Neuronal stem cell (in vitro differentiated cells): ENCODE measurements at regions not wholly inside any gene's neighbourhood (a gene's known extent, or its start where the extent isn't known, plus 50 kb on each side); places are given as distances from the start of the nearest gene placed in this dataset.
A peak's percentile ranks its signal among the peaks of the same experiment; 100 is the strongest.

Experiments used
- DNase-seq: peaks from one replicate; pipeline ENCODE4 v3.0.0-alpha.2; 2013; ENCODE audit warnings: low spot score
- H2AFZ ChIP-seq: one replicate; pipeline ENCODE4 v1.6.1; 2013; ENCODE audit warnings: mild to moderate bottlenecking, low read length, inconsistent platforms
- H2AK5ac ChIP-seq: 2 replicates; pipeline ENCODE4 v1.6.1; 2013; ENCODE audit warnings: low read depth, mild to moderate bottlenecking, inconsistent platforms, low read length, moderate library complexity, mixed read lengths
- H2BK120ac ChIP-seq: 2 replicates; pipeline ENCODE4 v1.6.1; 2013; ENCODE audit warnings: low read depth, mild to moderate bottlenecking, inconsistent platforms, low read length, moderate library complexity, mixed read lengths
- H2BK12ac ChIP-seq: one replicate; pipeline ENCODE4 v1.6.1; 2013; ENCODE audit warnings: low read length, inconsistent platforms
- H2BK15ac ChIP-seq: 2 replicates; pipeline ENCODE4 v1.6.1; 2013; ENCODE audit warnings: mild to moderate bottlenecking, low read length, inconsistent platforms, mixed read lengths
- H2BK5ac ChIP-seq: one replicate; pipeline ENCODE4 v1.6.1; 2013; ENCODE audit warnings: inconsistent platforms, mild to moderate bottlenecking, low read length, moderate library complexity
- H3K14ac ChIP-seq: one replicate; pipeline ENCODE4 v1.6.1; 2013; ENCODE audit warnings: low read length, inconsistent platforms
- H3K18ac ChIP-seq: 2 replicates; pipeline ENCODE4 v1.6.1; 2013; ENCODE audit warnings: low read length, inconsistent platforms
- H3K23ac ChIP-seq: 2 replicates; pipeline ENCODE4 v1.6.1; 2013; ENCODE audit warnings: low read depth, mild to moderate bottlenecking, mixed read lengths, low read length, inconsistent platforms; ENCODE audit not compliant: poor library complexity
- H3K27ac ChIP-seq: replicated peaks from 3 replicates; pipeline ENCODE4 v1.5.1; 2013; ENCODE audit warnings: low read length, inconsistent platforms
- H3K27me3 ChIP-seq, 3 experiments: 2 replicates each; pipeline ENCODE4 v1.6.1; 2013; ENCODE audit warnings: low read length in 3 of 3, mild to moderate bottlenecking in 2 of 3, inconsistent platforms in 1 of 3, low read depth in 1 of 3, mixed read lengths in 1 of 3, moderate library complexity in 1 of 3; ENCODE audit not compliant: control insufficient read depth in 3 of 3, insufficient read depth in 3 of 3
- H3K36me3 ChIP-seq, 2 donors: replicated peaks in 1 of 2; 2 replicates each; pipeline ENCODE4 v1.6.1; 2013; ENCODE audit warnings: low read length in 2 of 2; ENCODE audit not compliant: control insufficient read depth in 2 of 2, insufficient read depth in 2 of 2
- H3K4ac ChIP-seq: 2 replicates; pipeline ENCODE4 v1.6.1; 2013; ENCODE audit warnings: inconsistent platforms, mild to moderate bottlenecking, low read length, moderate library complexity
- H3K4me1 ChIP-seq, 2 donors: 1 replicate in 1 of 2; 2 replicates in 1 of 2; pipeline ENCODE4 v1.6.1; 2013; ENCODE audit warnings: low read length in 2 of 2, low read depth in 1 of 2; ENCODE audit not compliant: control insufficient read depth in 2 of 2, insufficient read depth in 1 of 2
- H3K4me2 ChIP-seq: one replicate; pipeline ENCODE4 v1.6.1; 2013; ENCODE audit warnings: mild to moderate bottlenecking, low read length, inconsistent platforms; ENCODE audit not compliant: insufficient read depth, poor library complexity, severe bottlenecking
- H3K4me3 ChIP-seq, 2 donors: 2 replicates each; pipeline ENCODE4 v1.5.1; 2013; ENCODE audit warnings: low read length in 2 of 2, mild to moderate bottlenecking in 2 of 2, inconsistent platforms in 1 of 2, moderate library complexity in 1 of 2
- H3K79me1 ChIP-seq: one replicate; pipeline ENCODE4 v1.6.1; 2013; ENCODE audit warnings: low read depth, mild to moderate bottlenecking, inconsistent platforms, low read length, moderate library complexity
- H3K9ac ChIP-seq: one replicate; pipeline ENCODE4 v1.6.1; 2013; ENCODE audit warnings: mild to moderate bottlenecking, low read depth, low read length, inconsistent platforms; ENCODE audit not compliant: poor library complexity
- H3K9me3 ChIP-seq, 2 donors: replicated peaks in 1 of 2; 2 replicates each; pipeline versions ENCODE3 to v1.6.1; 2013; ENCODE audit warnings: low read length in 2 of 2, mild to moderate bottlenecking in 2 of 2, inconsistent platforms in 1 of 2, low read depth in 1 of 2, mixed read lengths in 1 of 2, moderate library complexity in 1 of 2; ENCODE audit not compliant: control insufficient read depth in 2 of 2, insufficient read depth in 1 of 2
- H4K8ac ChIP-seq: one replicate; pipeline ENCODE4 v1.6.1; 2013; ENCODE audit warnings: low read depth, mild to moderate bottlenecking, inconsistent platforms, low read length, moderate library complexity
- H4K91ac ChIP-seq: one replicate; pipeline ENCODE4 v1.6.1; 2013; ENCODE audit warnings: low read length, low read depth, mild to moderate bottlenecking, inconsistent platforms; ENCODE audit not compliant: poor library complexity
- WGBS, 2 donors: extraction: QIAGEN DNeasy Blood & Tissue Kit; methylation state at CpG; one replicate each; pipeline ENCODE4 v1.1.7; 2013; ENCODE audit warnings: missing lambda C conversion rate in 2 of 2, mixed read lengths in 1 of 2; ENCODE audit not compliant: insufficient read length in 2 of 2, insufficient replicate concordance in 1 of 2; ENCODE audit errors: extremely low coverage in 2 of 2; 5-methylcytosine and 5-hydroxymethylcytosine counted together

DNA sequence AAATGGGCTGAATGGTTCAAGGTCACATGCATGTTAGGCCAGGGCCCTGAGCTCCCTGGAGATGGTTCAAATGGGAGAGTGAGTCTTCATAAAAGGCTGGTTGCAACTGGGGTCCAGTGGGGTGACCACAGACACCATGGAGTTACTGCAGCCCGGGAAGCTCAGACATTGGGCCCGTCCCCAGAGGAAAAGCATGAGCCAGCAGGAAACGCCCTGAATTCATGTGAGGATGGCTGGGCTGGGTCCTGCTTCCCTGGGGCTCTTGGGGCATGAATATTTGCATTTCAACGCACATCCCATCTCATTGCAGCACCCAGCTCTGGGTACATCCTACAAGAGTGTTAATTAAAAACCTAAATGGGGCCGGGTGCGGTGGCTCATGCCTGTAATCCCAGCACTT is 549.0 kb downstream of the TCERG1L start:
- Histone ChIP-seq H3K4me2 (no peak overlapping the region), H3K27me3 (no peaks in the 10 kb centered on the region), H2AK5ac (no peak overlapping the region), H2BK15ac (no peak overlapping the region), H2BK5ac (peak overlapping the region; percentile 35), H3K23ac (no peak overlapping the region), H2AFZ (no peak overlapping the region), H4K8ac (no peak overlapping the region), H3K14ac (no peak overlapping the region), H3K4me1 (no peaks in the 10 kb centered on the region), H4K91ac (no peak overlapping the region), H3K4ac (no peak overlapping the region), H3K27ac (no peak overlapping the region), H2BK120ac (no peak overlapping the region), H3K9me3 (peaks cover 0 to 9% of the 10 kb centered on the region in 2 donors), H3K18ac (peak overlapping the region; percentile 64), H3K4me3 (no peak overlapping the region), H3K36me3 (peaks cover 0 to 2% of the 10 kb centered on the region in 2 donors), H3K9ac (no peak overlapping the region), H2BK12ac (no peak overlapping the region), H3K79me1 (no peaks in the 10 kb centered on the region)
- DNase-seq, result no peak
- no CpG with 5 or more reads among the region's 6 CpGs for WGBS, 2 donors

DNA sequence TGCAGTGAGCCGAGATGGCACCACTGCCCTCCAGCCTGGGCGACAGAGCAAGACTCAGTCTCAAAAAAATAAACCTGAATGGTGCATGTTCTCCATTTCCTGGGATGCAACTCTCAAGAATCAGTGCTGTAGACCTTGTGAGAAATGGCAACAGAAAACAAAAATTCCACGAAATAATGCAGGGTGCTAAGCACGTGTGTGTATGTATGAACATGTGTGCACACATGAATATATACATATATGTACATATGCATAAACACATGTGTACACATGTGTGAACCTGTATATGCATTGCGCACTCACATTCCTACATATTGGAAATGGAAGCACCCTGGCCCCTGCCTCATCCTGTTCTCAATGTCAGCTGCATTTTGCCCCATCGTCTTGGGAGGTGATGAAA is 548.5 kb downstream of the TCERG1L start:
- Histone ChIP-seq H2AFZ (no peak overlapping the region), H3K9me3 (peaks cover 0 to 14% of the 10 kb centered on the region in 2 donors), H3K4ac (no peak overlapping the region), H3K79me1 (no peaks in the 10 kb centered on the region), H3K9ac (no peak overlapping the region), H3K27ac (no peak overlapping the region), H3K36me3 (peaks cover 0 to 2% of the 10 kb centered on the region in 2 donors), H3K23ac (no peak overlapping the region), H4K8ac (no peak overlapping the region), H3K4me1 (no peaks in the 10 kb centered on the region), H3K4me2 (no peak overlapping the region), H3K14ac (no peak overlapping the region), H3K27me3 (no peaks in the 10 kb centered on the region), H3K18ac (no peak overlapping the region), H4K91ac (no peak overlapping the region), H2BK5ac (no peak overlapping the region), H2AK5ac (no peak overlapping the region), H3K4me3 (no peak overlapping the region), H2BK12ac (no peak overlapping the region), H2BK15ac (no peak overlapping the region), H2BK120ac (no peak overlapping the region)
- DNase-seq, result no peak
- WGBS, 2 donors, result no CpG with 5 or more reads among the region's 6 CpGs

DNA sequence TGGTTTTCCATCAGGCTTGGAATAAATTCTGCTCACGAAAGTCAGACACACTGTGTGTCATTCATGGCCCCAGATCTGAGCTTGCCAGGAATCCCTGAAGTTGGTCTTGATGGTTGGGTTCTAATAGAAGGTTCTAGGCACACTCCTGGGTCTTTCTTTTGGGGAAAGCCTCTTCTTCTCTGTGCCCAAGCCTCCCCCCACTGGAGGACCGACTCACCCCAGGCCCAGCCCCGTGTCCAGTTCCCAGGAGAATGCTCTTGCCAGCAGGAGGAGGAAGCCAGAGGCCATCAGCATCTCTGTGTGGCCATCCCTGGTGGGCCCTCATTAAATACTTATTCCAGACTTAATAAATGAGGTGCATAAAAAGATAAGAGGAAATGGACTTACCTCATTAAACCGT is 548.0 kb downstream of the TCERG1L start:
- H3K27me3 ChIP-seq, result no peaks in the 10 kb centered on the region
- no peak overlapping the region for H3K27ac ChIP-seq
- H2BK15ac ChIP-seq, result no peak overlapping the region
- DNase-seq, result no peak
- no peak overlapping the region for H3K18ac ChIP-seq
- H2AK5ac ChIP-seq, result no peak overlapping the region
- H2BK5ac ChIP-seq, result no peak overlapping the region
- peaks cover 0 to 14% of the 10 kb centered on the region in 2 donors for H3K9me3 ChIP-seq
- no peak overlapping the region for H3K4me3 ChIP-seq
- no peaks in the 10 kb centered on the region for H3K79me1 ChIP-seq
- no peak overlapping the region for H4K8ac ChIP-seq
- no peak overlapping the region for H2BK12ac ChIP-seq
- WGBS, 2 donors, result no CpG with 5 or more reads among the region's 4 CpGs
- peaks cover 0 to 2% of the 10 kb centered on the region in 2 donors for H3K36me3 ChIP-seq
- no peak overlapping the region for H3K4ac ChIP-seq
- no peak overlapping the region for H3K4me2 ChIP-seq
- H3K23ac ChIP-seq, result no peak overlapping the region
- H3K14ac ChIP-seq, result no peak overlapping the region
- no peaks in the 10 kb centered on the region for H3K4me1 ChIP-seq
- no peak overlapping the region for H4K91ac ChIP-seq
- H2AFZ ChIP-seq, result no peak overlapping the region
- H2BK120ac ChIP-seq, result no peak overlapping the region
- H3K9ac ChIP-seq, result no peak overlapping the region

DNA sequence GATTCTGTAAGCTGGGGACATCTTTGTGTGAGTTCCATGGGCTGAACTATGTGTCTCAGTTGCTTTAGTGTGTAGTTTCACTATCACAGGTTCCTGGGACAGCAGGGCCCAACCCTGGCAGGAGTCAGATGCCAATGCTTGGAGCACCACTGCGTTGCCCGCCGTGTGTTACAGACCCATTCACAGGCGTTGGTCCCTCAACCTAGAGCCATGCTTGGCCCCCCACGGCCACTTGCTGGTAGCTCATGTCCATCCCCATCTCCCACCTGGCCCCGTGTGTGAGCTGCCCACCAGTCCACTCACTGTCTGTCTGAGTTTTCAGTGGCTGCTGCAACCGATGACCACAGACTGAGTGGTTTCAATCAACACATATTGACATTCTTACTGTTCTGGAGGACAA is 546.9 kb downstream of the TCERG1L start:
- Histone ChIP-seq H3K23ac (no peak overlapping the region), H3K4me2 (no peak overlapping the region), H3K9me3 (peaks cover 0 to 14% of the 10 kb centered on the region in 2 donors), H3K27ac (no peak overlapping the region), H3K27me3 (no peaks in the 10 kb centered on the region), H2AK5ac (no peak overlapping the region), H2BK15ac (no peak overlapping the region), H3K4ac (peak overlapping the region; percentile 23), H3K14ac (no peak overlapping the region), H3K18ac (peak overlapping the region; percentile 11), H3K36me3 (peaks cover 0 to 2% of the 10 kb centered on the region in 2 donors), H4K91ac (no peak overlapping the region), H3K4me1 (no peaks in the 10 kb centered on the region), H3K9ac (no peak overlapping the region), H2AFZ (no peak overlapping the region), H3K4me3 (no peak overlapping the region), H3K79me1 (no peaks in the 10 kb centered on the region), H2BK120ac (no peak overlapping the region), H4K8ac (no peak overlapping the region), H2BK5ac (no peak overlapping the region), H2BK12ac (no peak overlapping the region)
- no CpG with 5 or more reads among the region's 7 CpGs for WGBS, 2 donors
- DNase-seq, result no peak
